Keratinocyte (primary cell): ENCODE measurements at regions not wholly inside any gene's neighbourhood (a gene's known extent, or its start where the extent isn't known, plus 50 kb on each side); places are given as distances from the start of the nearest gene placed in this dataset.

Experiments used
- DNase-seq: peaks from one replicate; pipeline ENCODE4 v3.0.0-alpha.2; 2011; ENCODE audit warnings: low read depth, missing footprints, low spot score
- FAIRE-seq: peaks from 2 replicates; lab custom pipeline; 2011; peaks lifted over from hg19 to GRCh38; lab: Jason Lieb, UNC
- H2AFZ ChIP-seq: 2 replicates; pipeline ENCODE4 v1.6.0; 2012; ENCODE audit warnings: low read length, control low read depth, inconsistent platforms; ENCODE audit not compliant: control insufficient read depth
- H3K27ac ChIP-seq: 2 replicates; pipeline ENCODE4 v1.5.1; 2011; ENCODE audit warnings: low read length; ENCODE audit not compliant: control insufficient read depth, insufficient read depth
- H3K27me3 ChIP-seq: 3 replicates; pipeline ENCODE4 v1.6.0; 2011; ENCODE audit warnings: low read length; ENCODE audit not compliant: control insufficient read depth, insufficient read depth; ENCODE audit errors: extremely low read depth
- H3K36me3 ChIP-seq, 2 experiments: 2 replicates in 1 of 2; 3 replicates in 1 of 2; pipeline ENCODE4 v1.5.1; 2011; ENCODE audit warnings: low read length in 2 of 2, mild to moderate bottlenecking in 1 of 2; ENCODE audit not compliant: control insufficient read depth in 2 of 2, insufficient read depth in 2 of 2; ENCODE audit errors: extremely low read depth in 1 of 2
- H3K4me1 ChIP-seq: 3 replicates; pipeline ENCODE4 v1.5.1; 2011; ENCODE audit warnings: low read length; ENCODE audit not compliant: control insufficient read depth, insufficient read depth; ENCODE audit errors: extremely low read depth
- H3K4me2 ChIP-seq: 3 replicates; pipeline ENCODE4 v1.6.0; 2011; ENCODE audit warnings: low read depth, low read length; ENCODE audit not compliant: control insufficient read depth, insufficient read depth; ENCODE audit errors: extremely low read depth
- H3K4me3 ChIP-seq, 3 experiments: fragments of 200-600 bp in 1 of 3; sonication (generic) in 1 of 3; 2 replicates in 2 of 3; 3 replicates in 1 of 3; pipeline ENCODE4 v1.5.1; 2011 to 2016; ENCODE audit warnings: low read length in 3 of 3, mild to moderate bottlenecking in 3 of 3, control low read depth in 2 of 3, inconsistent platforms in 1 of 3, low read depth in 1 of 3, mixed read lengths in 1 of 3, mixed run types in 1 of 3, moderate library complexity in 1 of 3; ENCODE audit not compliant: control insufficient read depth in 2 of 3, insufficient read depth in 2 of 3; ENCODE audit errors: extremely low read depth in 1 of 3
- H3K79me2 ChIP-seq: 2 replicates; pipeline ENCODE4 v1.6.0; 2012; ENCODE audit warnings: low read length; ENCODE audit not compliant: control insufficient read depth, insufficient read depth
- H3K9ac ChIP-seq: 3 replicates; pipeline ENCODE4 v1.6.0; 2011; ENCODE audit warnings: low read length; ENCODE audit not compliant: control insufficient read depth, insufficient read depth; ENCODE audit errors: extremely low read depth
- H3K9me1 ChIP-seq: 3 replicates; pipeline ENCODE4 v1.6.0; 2011; ENCODE audit warnings: low read length; ENCODE audit not compliant: control insufficient read depth, insufficient read depth; ENCODE audit errors: extremely low read depth
- H3K9me3 ChIP-seq: 2 replicates; pipeline ENCODE4 v1.5.1; 2012; ENCODE audit warnings: low read depth, low read length; ENCODE audit not compliant: control insufficient read depth
- H4K20me1 ChIP-seq: 3 replicates; pipeline ENCODE4 v1.6.0; 2011; ENCODE audit warnings: low read length; ENCODE audit not compliant: control insufficient read depth, insufficient read depth; ENCODE audit errors: extremely low read depth
- EZH2 ChIP-seq: IDR thresholded peaks from one replicate; pipeline ENCODE4 v1.6.1; 2012; ENCODE audit warnings: inconsistent platforms, mild to moderate bottlenecking, low read length, moderate library complexity
- dilution Hi-C: fragments of 300-500 bp; cut with MboI; formaldehyde crosslinking; loops from one replicate; pipeline ENCODE4 v1.7.0; 2020; ENCODE audit warnings: low sequenced_read_pairs; ENCODE audit not compliant: extremely low pct_ligation_motif_present
- TF ChIP-seq, protein P1 (sequence below), 3 experiments: IDR thresholded peaks in 1 of 3; conservative IDR thresholded peaks in 1 of 3; optimal IDR thresholded peaks in 1 of 3; 2 replicates in 2 of 3; 3 replicates in 1 of 3; pipeline versions ENCODE3 to v1.5.1; 2011; ENCODE audit warnings: low read length in 3 of 3, mild to moderate bottlenecking in 3 of 3, moderate library complexity in 2 of 3, control low read depth in 1 of 3, inconsistent platforms in 1 of 3; ENCODE audit not compliant: insufficient read depth in 2 of 3; ENCODE audit errors: extremely low read depth in 1 of 3

- dilution Hi-C loops = no loop called here
- no peak overlapping the region for H3K4me2 ChIP-seq
- H3K36me3 ChIP-seq = no peaks in the 10 kb centered on the region
- H4K20me1 ChIP-seq = no peaks in the 10 kb centered on the region
- H3K27me3 ChIP-seq = no peaks in the 10 kb centered on the region
- no peak overlapping the region for H3K4me3 ChIP-seq
- no peaks in the 10 kb centered on the region for H3K4me1 ChIP-seq
- H3K9ac ChIP-seq = no peak overlapping the region
- H3K9me3 ChIP-seq = no peaks in the 10 kb centered on the region
- no peak overlapping the region for H2AFZ ChIP-seq
- no peaks in the 10 kb centered on the region for H3K9me1 ChIP-seq
- TF ChIP-seq EZH2 = no peak
- TF ChIP-seq, protein P1, sequence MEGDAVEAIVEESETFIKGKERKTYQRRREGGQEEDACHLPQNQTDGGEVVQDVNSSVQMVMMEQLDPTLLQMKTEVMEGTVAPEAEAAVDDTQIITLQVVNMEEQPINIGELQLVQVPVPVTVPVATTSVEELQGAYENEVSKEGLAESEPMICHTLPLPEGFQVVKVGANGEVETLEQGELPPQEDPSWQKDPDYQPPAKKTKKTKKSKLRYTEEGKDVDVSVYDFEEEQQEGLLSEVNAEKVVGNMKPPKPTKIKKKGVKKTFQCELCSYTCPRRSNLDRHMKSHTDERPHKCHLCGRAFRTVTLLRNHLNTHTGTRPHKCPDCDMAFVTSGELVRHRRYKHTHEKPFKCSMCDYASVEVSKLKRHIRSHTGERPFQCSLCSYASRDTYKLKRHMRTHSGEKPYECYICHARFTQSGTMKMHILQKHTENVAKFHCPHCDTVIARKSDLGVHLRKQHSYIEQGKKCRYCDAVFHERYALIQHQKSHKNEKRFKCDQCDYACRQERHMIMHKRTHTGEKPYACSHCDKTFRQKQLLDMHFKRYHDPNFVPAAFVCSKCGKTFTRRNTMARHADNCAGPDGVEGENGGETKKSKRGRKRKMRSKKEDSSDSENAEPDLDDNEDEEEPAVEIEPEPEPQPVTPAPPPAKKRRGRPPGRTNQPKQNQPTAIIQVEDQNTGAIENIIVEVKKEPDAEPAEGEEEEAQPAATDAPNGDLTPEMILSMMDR (optimal IDR thresholded peaks at IDR 0.05 in 1 of 3, IDR thresholded peaks at IDR 0.05 in 1 of 3, conservative IDR thresholded peaks at IDR 0.05 in 1 of 3; ENCODE audit: extremely low read depth in 1 of 3, insufficient read depth in 2 of 3, low read length in 3 of 3) = no peak
- no peak for FAIRE-seq
- DNase-seq = no peak
- no peak overlapping the region for H3K27ac ChIP-seq
- no peaks in the 10 kb centered on the region for H3K79me2 ChIP-seq
Measured at GRCh38 chr2:103921161-103921560, 932.8 kb upstream of the POU3F3 start.

- Histone ChIP-seq H3K9me1 (no peaks in the 10 kb centered on the region), H3K4me2 (no peak overlapping the region), H3K27ac (no peak overlapping the region), H3K4me1 (no peaks in the 10 kb centered on the region), H2AFZ (no peak overlapping the region), H3K79me2 (no peaks in the 10 kb centered on the region), H3K27me3 (no peaks in the 10 kb centered on the region), H4K20me1 (no peaks in the 10 kb centered on the region), H3K9ac (no peak overlapping the region), H3K4me3 (no peak overlapping the region), H3K36me3 (no peaks in the 10 kb centered on the region), H3K9me3 (no peaks in the 10 kb centered on the region)
- DNase-seq = no peak
- FAIRE-seq = no peak
- dilution Hi-C loops = no loop called here
- TF ChIP-seq, protein P1 (optimal IDR thresholded peaks at IDR 0.05 in 1 of 3, IDR thresholded peaks at IDR 0.05 in 1 of 3, conservative IDR thresholded peaks at IDR 0.05 in 1 of 3; ENCODE audit: extremely low read depth in 1 of 3, insufficient read depth in 2 of 3, low read length in 3 of 3) = no peak
- no peak for TF ChIP-seq EZH2
Measured at GRCh38 chr2:103942199-103942598, 911.7 kb upstream of the POU3F3 start.
